ENCODE measurements at regions not wholly inside any gene's neighbourhood (a gene's known extent, or its start where the extent isn't known, plus 50 kb on each side); places are given as distances from the start of the nearest gene placed in this dataset.

DNA sequence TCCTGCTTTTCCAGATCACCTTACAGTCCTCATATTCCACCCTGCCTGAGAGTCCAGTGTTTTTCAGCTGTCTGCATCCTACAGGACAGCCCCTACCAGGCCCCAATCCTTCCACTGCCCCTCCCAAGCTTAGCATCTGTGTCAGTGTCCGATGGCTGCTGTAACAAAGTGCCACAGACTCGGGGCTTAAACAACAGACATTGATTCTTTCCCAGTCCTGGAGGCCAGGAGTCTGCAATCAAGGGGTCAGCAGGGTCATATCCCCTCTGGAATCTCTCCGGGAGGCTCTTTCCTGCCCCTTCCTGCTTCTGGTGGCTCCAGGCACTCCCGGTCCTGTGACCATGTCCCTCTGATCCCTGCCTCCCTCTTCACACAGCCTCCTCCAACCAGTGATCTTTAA lies 396.6 kb upstream of the MAP3K7 start:
- DNase-seq, result no peak

DNA sequence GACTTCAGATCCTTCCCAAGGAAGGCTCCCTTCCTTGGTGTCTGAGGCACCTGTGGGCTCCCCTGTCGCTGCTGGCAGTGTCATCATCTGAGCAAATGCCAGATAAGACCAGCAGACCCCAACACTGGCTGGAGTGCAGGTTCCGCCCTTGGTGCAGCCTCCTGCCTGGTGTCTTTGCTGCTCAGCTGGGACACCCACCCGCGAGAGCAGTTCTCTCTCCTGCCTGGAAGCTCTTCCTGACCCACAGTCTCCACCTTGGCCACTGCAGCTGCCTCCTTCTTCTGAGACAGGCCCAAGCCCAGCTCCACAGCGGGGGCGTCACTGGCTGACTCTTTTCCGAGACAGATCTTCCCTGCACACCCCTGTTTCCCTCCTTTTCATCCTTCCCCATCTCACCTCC lies 395.7 kb upstream of the MAP3K7 start:
- DNase-seq, result no peak

DNA sequence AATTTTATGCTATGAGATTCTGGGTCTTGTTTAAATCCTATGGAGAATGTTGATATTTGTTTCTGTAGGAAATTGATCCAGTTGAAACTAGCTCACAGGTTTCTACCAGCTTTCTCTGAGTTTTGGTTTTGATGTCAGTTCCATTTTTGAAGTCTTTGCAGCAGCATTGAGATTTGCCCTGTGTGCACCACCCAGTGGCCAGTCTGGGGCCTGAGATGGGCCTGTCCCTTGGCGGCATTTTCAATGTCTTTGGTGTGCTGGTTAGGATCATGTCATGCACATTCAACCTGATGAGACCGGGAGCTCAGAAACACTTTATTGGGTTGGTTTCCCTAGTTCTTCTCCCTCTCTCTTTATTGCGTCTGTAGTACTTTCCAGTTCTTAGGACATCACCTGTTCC lies 395.2 kb upstream of the MAP3K7 start:
- DNase-seq, result no peak

DNA sequence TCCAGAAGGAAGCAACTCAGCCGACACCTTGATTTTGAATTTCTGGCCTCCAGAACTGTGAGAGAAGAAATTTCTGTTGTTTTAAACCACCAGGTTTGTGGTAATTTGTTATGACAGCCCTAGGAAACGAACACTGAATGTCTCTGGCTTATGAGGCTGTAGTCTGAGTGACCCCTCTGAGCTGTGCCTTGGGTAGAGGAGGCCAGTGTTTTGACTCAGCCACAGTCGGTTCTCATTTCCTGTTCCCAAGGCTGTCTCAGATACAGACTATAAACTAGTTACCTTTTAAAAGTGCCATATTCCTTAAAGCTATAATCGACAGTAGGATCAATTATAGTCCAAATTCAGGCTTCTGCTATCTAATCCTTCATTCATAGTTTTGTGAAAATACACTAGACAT lies 391.2 kb upstream of the MAP3K7 start:
- DNase-seq, result no peak

DNA sequence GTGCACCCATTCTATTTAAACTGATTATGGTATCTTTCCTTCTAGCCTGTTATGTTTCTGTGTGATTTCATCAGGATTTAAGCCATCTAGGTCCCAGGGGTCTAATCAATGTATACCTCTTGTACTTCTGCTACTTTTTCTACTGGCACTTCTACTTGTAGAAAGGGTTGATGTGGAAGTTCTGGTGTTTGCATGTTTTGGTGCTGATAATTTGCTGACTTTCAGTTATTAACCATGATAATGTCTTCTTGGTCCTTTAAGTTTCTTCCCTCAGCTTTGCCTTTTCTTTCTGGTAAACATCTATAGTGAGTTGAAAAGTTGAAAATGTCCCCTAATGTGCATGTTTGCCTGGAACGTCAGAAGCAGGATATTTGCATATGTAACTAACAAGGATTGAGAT lies 390.6 kb upstream of the MAP3K7 start:
- DNase-seq, result no peak

DNA sequence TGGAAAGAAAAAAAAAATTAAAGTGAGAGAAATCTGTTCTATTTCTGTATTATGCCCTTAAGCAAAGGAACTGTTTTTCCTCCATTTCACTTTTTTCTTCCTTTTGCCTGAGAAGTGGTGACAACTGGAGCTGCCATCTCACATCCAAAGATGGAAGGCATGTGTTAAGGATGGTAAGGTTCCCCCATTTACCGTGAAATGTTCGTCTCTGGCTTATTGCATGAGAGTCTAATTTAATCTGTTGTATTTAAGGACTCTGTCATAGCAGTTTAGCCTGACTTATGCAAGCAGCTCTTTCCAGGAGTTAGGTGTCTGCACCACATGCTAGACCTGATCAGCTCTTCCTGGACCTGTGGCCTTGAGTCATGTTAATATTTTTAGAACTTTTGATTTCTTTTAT lies 389.5 kb upstream of the MAP3K7 start:
- DNase-seq, result no peak

DNA sequence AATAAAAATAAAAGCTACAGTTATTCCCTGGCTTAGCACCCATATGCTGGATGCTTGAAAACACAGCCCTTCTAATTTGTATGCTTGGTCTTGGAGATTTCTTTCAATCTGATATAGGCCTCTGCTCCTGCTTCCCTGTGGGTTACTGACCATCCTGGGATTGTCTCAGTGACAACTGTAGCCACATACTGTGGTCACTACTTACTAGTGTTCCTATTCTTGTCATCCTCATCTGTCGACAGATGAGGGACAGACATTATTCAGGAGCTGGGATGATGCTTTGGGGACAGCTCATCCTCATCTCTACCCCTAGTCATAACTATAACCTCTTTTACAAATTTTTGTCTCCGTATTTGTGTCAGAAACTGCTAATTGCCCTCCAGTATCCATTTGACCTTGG lies 388.9 kb upstream of the MAP3K7 start:
- no peak for DNase-seq

DNA sequence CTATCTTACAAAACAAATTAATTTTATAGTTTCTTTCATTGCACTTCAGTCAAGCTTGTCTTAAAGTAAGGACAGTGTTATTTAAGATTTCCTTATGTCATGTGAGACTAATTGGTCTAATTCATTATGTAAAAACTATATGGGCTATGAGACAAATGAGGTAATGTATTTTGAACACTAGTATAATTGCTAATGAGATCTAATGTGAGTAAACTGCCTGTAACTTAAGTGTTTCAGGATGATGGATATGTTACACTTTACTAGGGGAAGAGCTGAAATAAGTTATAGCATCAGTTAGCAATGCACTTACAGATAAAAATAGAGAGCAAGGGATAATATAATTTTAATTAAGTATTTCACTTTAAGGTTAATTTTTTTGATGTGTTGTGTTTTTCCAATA lies 386.3 kb upstream of the MAP3K7 start:
- no peak for DNase-seq

DNA sequence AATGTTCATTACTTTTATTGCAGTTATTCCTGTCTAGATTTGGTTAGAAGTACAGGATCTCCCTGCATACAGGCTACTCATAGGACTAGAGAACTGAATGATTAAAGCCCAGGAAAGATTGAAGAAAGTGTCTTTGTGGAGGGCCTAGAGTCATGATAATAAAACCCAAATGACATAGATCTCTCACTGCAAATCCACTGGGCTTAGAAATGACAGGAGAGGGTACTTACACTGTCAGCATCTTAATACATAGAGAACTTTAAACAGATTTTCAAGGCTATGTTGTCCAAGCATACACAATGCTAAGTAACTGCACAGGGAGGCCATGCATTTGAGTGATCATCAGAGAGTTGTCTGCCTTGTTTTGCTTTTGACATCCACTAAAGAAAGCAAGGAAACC lies 383.8 kb upstream of the MAP3K7 start:
- DNase-seq, result no peak

DNA sequence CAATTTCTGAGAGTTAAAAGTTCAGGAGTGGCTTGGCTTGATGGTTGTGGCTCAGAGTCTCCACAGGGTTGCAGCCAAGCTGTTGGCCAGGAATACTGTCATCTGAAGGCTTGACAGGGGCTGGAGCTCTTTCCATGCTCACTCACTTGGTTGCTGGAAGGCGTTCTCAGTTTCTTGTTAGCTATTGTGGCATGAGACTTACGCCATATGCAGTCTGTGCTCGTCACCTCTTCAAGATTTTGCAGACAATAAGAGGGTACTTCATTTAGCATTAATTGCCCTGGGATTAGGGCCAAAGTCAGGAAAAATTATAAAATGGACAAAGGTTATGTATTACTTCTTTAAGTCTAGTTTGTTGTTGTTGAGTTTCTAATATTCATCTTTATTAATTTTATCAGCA lies 380.6 kb upstream of the MAP3K7 start:
- DNase-seq, result no peak

DNA sequence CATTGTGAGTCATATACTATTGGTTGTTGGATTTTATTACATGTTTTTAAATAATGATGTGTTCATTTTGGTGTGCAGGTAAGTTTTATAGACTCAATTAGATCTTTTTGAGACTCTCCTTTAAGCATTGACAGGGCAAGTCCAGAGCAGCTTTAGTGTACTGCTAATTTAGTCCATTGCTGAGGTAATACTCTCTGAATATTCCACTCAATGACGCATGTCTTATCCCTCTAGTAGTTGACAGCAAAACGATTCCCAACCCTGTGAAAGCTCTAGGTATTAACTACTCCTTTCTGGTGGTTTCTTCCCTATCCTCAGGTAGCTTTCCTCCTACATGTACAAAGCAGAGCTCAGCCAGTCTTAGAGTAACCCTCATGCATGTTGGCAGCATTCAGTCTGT lies 373.5 kb upstream of the MAP3K7 start:
- DNase-seq, result no peak

DNA sequence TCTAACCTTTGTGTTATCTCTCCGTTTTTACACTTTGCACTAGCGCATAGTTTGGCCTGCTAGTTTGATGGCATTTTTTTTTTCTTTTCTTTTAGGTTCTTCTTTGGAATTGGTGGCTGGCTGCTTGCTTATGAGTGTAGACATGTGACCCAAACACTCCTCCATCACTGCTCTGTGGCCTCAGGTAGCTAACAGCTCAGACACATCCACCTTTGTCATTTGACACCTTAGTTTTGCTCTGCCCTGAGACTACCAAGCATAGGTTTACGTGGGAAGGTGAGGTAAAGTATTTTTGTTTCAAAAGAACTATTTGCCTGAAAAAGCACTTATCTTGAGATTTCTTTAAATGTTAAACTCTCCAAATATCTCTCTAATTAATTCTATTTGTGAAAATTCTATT lies 368.4 kb upstream of the MAP3K7 start:
- DNase-seq, result no peak

DNA sequence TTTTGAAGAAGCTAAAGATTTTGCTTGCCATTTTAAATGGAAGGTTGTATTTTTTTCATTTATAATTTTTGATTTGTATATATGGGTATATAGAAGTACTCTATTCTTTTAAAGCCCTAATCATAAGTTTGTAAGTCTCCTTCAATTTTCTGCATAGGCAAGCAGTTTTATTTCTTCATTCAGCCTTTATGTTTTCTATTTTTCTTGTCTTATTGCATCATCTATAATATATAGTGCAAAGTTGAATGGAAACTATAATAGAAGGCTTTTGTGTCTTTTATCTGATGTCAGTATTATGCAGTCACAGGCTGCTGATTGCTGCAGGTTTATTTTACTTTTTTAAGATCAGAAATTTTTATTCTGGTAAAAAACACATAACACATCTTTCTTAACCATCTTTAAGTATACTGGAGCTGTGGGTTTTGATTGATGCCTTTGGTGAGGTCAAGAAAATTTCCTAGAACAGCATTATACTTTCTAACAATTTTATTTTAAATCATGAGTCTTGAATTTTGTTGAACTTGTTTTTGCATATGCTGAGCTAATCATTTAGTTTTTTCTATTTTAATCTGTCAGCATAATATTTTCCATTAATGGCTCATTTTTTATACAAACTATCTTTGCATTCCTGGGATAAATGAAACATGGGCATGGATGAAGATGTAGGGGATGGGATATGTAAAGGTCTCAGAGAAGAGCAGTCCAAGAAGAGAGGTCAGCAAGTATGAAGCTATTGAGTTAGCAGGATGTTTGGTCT lies 366.7 kb upstream of the MAP3K7 start:
- DNase-seq, result no peak

DNA sequence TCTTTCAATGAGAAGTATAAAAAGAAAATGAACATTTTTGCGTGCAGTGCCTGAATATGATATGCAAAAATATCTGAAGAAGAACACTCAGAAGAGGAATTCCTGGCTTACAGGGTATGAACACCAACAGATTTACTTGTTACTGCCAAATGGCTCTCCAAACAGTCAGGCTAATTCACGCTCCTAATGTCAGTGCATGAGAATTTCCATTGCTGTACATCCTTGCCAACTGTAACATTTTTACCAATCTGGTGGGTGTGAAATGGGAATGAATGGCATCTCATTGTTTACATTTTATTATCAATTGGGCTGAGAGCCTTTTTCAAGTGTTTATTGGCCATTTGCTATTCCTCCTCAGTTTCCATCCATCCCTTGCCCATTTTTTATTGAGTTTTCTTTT lies 365.3 kb upstream of the MAP3K7 start:
- DNase-seq, result no peak

DNA sequence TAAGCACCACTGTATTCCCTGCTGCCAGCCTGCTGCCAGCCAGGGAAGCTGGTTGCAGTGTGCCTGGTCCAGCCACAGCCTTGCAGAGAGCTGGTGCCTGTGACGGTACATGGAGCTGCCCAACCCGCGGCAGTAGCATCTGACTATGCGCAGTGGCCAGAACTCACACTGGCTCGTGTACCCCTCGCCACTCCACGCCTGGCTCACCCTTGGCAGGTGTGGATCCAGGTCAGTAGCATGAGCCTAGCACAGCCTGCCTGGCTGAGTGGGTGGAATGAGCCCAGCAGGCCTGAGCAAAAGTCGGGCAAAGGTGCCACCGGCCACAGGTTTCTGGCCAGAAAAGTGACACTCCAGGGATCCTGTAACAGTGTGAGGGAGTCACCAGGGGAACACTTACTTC lies 361.7 kb upstream of the MAP3K7 start:
- DNase-seq, result no peak

DNA sequence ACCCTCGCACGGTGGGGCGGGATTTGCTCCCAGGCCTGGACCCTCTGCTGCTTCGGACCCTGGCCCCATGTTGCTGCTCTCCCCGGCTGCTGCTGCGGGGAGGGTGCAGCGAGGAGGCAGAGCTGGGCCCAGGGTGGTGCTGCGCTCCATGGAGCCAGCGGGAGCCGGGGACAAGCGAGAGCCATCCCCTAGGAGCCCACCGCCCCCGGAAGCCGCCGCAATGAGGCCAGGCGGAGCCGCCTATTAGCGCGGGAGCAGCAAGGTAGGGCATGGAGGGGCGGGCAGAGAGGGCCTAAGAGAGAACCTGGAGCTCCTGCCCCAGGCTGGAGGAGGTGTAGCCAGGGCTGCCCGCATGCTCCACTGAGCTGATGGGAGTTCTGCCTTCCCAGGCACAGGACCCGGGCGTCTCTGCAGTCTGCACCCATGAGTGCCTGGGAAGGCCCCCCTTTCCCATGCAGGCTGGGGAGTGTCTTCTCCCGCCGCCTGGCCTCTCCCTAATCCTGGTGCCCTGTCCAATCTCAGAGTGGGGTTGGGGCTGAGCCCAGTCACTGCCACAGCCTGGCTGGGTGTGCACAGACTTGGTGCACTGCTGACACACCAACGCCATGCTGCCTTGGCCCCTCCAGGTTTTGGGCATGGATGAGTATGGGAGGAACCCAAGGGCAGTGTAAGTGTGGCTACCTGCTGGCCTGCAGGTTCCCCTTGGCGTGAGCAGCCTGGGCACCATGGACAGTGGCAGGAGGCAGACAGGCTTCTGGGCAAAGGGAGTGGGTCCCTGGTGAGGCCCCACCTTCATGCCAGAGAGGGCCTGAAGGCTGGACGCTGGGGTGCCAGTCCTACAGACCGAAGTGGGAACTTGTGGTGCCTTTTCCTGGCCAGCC lies 360.6 kb upstream of the MAP3K7 start:
- DNase-seq, result no peak

DNA sequence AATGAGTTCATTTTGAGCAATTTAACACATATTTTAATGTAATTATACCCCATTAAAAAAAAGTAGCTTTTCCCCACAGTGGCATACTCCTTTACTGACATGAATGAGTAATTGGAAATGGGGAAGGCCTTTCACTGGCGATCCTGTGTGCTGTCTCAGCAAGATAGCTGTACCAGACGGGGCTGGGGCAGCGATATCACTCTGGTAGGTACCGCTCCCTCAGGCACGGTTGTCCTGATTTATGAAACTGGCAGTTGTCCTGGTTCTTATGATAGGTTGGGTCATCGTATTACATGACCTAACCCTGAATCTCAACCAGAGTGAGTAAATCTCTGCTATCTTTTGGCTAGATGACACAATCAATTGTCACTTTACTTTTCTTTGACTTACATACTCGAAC lies 355.0 kb upstream of the MAP3K7 start:
- no peak for DNase-seq

DNA sequence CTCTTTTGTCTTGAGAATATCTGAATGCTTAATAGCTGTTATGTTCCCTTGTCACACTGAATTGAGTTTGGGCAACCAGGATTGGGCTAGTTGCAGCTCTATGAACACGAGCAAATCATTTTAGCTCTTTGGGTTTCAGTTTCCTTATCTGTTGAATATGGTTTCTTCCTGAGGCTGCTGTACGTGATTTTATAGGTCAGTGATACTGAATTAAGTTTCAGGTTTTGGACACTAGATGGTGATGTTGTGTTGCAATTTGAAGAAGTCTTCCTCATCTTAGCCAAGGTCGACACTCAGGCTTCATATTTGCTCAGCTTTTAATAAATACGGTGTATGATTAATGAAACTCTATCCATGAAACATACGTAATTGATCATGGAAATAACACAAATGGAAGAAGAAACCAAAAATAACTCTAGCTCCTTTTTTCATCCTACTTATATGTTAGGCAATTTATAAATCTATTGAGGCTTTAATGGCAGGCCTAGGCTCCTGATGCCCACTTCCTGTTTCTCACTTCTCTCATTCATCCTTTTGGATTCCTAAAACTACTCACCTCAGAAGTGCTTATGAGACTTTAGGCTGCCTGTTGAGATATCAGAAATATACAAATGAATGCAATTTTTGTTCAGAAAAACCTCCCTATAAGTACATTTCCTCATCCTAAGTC lies 354.1 kb upstream of the MAP3K7 start:
- DNase-seq, result peak; percentile 36 to 70

DNA sequence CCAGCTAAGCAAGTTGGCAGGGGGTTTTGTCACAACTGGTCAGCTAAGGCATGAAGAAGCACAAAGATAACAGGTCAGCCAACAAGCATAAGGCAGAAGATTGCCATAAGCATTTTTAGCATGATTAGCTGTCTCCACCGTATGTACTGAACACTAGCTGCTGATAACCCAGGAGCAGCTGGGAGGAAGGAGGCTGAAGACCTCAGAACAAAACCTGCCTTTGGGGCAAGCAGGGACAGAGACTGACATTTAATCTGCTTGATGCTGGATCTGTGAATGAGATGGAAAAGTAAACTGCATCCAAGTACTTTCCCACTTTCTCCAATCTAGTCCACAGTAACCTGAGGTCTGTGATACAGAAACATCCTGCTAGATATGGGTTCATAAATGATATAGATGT lies 353.0 kb upstream of the MAP3K7 start:
- DNase-seq, result no peak

DNA sequence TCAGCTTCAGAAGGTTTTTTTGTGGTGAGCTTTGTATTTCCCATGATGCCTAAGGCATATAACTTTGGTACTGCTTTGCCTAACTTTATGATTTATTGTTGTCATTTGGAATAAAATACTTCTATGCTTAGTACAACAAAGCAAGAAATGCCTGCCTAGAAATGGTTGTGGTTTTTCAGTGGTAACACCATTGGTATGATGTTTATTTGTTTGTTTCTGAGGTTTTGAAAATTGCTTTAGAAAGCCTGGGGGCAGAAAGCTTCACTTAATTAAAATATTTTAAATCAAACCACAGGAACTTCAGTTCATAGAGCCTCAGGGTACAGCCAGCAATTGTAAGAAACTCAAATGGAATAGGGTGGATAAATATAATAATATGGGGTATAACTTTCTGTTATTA lies 351.2 kb upstream of the MAP3K7 start:
- DNase-seq, result no peak

DNA sequence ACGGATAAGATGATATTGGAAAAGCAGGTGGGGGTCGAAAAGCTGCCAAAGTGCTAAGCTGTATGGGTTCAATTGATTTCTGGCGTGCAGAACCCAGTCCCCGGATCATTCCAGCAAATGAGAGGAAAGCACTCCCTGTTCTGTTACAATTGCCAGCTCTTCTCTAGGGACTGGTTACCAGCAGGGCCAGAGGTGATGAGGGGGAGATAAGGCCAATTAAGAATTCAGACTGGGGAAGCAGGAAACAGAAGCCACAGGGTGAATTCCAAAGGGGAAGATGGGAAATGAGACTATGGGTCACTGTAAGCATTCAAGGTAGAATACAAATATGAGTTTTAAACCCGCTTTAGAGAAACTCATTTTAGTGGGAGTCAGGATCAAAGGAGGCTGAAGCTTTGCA lies 349.4 kb upstream of the MAP3K7 start:
- DNase-seq, result no peak

DNA sequence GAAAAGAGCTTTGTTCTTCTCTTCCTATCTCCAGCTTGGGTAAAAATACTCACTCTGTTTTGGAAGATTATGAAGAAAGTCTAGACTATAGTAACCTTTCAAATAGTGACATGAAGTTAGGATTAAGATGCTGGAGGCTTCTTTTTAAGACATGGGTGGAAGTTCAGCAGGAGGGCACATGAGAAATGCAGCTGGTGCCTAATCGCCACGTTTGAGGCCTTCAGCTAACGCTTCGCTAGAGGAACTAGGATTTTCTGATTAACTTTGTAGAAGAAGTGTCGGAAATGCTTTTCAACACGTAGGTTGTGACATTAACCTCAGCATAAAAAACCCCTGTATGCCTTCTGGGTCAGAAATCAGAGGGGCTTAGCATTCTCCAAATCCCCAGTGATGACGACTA lies 348.1 kb upstream of the MAP3K7 start:
- DNase-seq, result no peak

DNA sequence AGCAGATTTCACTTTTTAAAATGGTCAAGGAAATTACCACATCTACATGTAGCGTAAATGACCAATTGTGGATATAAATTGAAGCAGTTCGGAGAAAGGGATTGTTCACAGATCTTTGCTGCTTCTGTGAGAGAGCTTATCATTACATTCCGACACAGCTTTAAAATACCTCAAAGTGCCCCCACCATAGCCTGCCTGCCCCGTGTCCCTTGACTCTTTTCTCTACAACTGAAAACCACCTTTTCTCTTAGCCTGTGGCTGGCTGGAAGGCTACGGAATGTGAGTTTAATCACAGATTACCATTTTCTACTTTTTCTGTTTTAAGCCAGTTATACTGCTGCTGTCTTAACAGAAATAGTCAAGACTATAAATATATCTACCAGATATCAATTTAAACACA lies 347.2 kb upstream of the MAP3K7 start:
- no peak for DNase-seq

DNA sequence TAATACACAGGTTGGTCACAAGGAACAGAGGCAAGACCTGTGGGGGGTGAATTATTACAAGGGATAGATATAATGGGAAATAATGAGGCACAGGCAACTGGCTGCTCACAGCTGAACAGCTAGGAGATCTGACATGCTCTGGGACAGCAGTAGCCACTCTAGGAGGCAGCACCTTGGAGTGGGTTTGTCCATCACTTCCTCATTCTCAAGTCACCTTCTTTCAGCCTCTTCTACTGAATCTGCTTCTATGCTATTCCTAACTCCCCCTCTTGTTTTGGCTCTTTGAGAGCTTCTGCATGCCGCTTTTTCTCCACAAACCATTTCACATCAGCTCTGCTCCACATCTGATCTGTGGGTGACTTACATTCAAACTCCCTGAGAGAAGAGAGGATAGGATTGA lies 345.5 kb upstream of the MAP3K7 start:
- no peak for DNase-seq
